GM18519 (cell line): ENCODE measurements at regions not wholly inside any gene's neighbourhood (a gene's known extent, or its start where the extent isn't known, plus 50 kb on each side); places are given as distances from the start of the nearest gene placed in this dataset.
"Not testable (repeated sequence)": the region's sequence is repeated elsewhere in the genome, so short reads cannot be mapped to it uniquely, and the experiment has no call there.

Experiments
- ATAC-seq: cut with Tn5 transposase; IDR thresholded peaks from one replicate; pipeline ENCODE4 v1.9.1; 2021; ENCODE audit warnings: mild to moderate bottlenecking, moderate library complexity; ENCODE audit not compliant: unreplicated experiment, low FRiP score

GRCh38 chr2:3039188-3040065 is 338.2 kb downstream of the EIPR1 start:
- ATAC-seq: no peak

- no peak for ATAC-seq
Observed at GRCh38 chr2:3038636-3039035, 339.0 kb downstream of the EIPR1 start.

GRCh38 chr2:3037196-3038194 is 340.1 kb downstream of the EIPR1 start:
- no peak for ATAC-seq

- no peak for ATAC-seq
Observed at GRCh38 chr2:3036432-3037125, 341.0 kb downstream of the EIPR1 start.

- ATAC-seq: no peak
Observed at GRCh38 chr2:3035385-3036050, 342.1 kb downstream of the EIPR1 start.

- ATAC-seq: no peak
Observed at GRCh38 chr2:3034856-3035255, 342.8 kb downstream of the EIPR1 start.

GRCh38 chr2:3034396-3034795 is 343.2 kb downstream of the EIPR1 start:
- ATAC-seq: no peak

GRCh38 chr2:3033315-3033714 is 344.3 kb downstream of the EIPR1 start:
- ATAC-seq: no peak

- ATAC-seq: not testable (repeated sequence)
Observed at GRCh38 chr2:3030791-3031190, 346.8 kb downstream of the EIPR1 start.

GRCh38 chr2:3025984-3026383 is 351.6 kb downstream of the EIPR1 start:
- ATAC-seq: no peak

GRCh38 chr2:3025261-3025660 is 352.4 kb downstream of the EIPR1 start:
- ATAC-seq: no peak

- no peak for ATAC-seq
Observed at GRCh38 chr2:3024401-3024935, 353.1 kb downstream of the EIPR1 start.

- ATAC-seq: no peak
Observed at GRCh38 chr2:3023531-3023930, 354.1 kb downstream of the EIPR1 start.

- ATAC-seq: no peak
Observed at GRCh38 chr2:3022841-3023372, 354.7 kb downstream of the EIPR1 start.

GRCh38 chr2:3021720-3022119 is 355.9 kb downstream of the EIPR1 start:
- ATAC-seq: no peak

GRCh38 chr2:3010001-3010400 is 367.6 kb downstream of the EIPR1 start:
- no peak for ATAC-seq

GRCh38 chr2:3009483-3009882 is 368.1 kb downstream of the EIPR1 start:
- ATAC-seq: no peak

GRCh38 chr2:3009005-3009404 is 368.6 kb downstream of the EIPR1 start:
- no peak for ATAC-seq

- ATAC-seq: no peak
Observed at GRCh38 chr2:3008561-3008960, 369.1 kb downstream of the EIPR1 start.

GRCh38 chr2:3007135-3007534 is 370.5 kb downstream of the EIPR1 start:
- ATAC-seq: no peak
